ENCODE measurements at regions not wholly inside any gene's neighbourhood (a gene's known extent, or its start where the extent isn't known, plus 50 kb on each side); places are given as distances from the start of the nearest gene placed in this dataset.

- TF ChIP-seq POU2F2 (IDR thresholded peaks at IDR 0.05; ENCODE audit: borderline replicate concordance, low read depth, low read length) (no peak), RELA (IDR thresholded peaks at IDR 0.05; ENCODE audit: borderline replicate concordance, partially characterized antibody) (no peak), IKZF2 (IDR thresholded peaks at IDR 0.05) (no peak)
These were observed 295.5 kb downstream of the LRATD1 start (continued) for GRCh38 chr2:14928056-14928455.

GRCh38 chr2:14930441-14930840, 297.9 kb downstream of the LRATD1 start:
- Histone ChIP-seq H4K20me1 (ENCODE audit: control insufficient read depth, insufficient read depth) (no peaks in the 10 kb centered on the region), H3K9ac (ENCODE audit: control insufficient read depth, insufficient read depth, low read length) (no peak overlapping the region), H3K4me3 (no peak overlapping the region), H3K36me3 (ENCODE audit: control insufficient read depth in 2 of 2, insufficient read depth in 2 of 2, low read length in 1 of 2) (no peaks in the 10 kb centered on the region), H2AFZ (ENCODE audit: control insufficient read depth, low read depth, low read length) (no peak overlapping the region), H3K9me3 (replicated peaks; ENCODE audit: control insufficient read depth, insufficient read depth, low read length) (no peaks in the 10 kb centered on the region), H3K4me2 (ENCODE audit: control insufficient read depth, insufficient read depth) (no peak overlapping the region), H3K79me2 (ENCODE audit: control insufficient read depth, insufficient read depth, low read length) (no peaks in the 10 kb centered on the region), H3K27me3 (replicated peaks in 1 of 2; ENCODE audit: control insufficient read depth in 2 of 2, insufficient read depth in 2 of 2, low read length in 1 of 2) (peaks cover 0 to 3% of the 10 kb centered on the region in 2 experiments; a peak in 1 of 4 replicates), H3K27ac (ENCODE audit: control insufficient read depth, insufficient read depth) (no peak overlapping the region), H3K4me1 (ENCODE audit: control insufficient read depth, insufficient read depth, low read length) (no peaks in the 10 kb centered on the region)
- CTCF ChIA-PET, result no interaction called here
- FAIRE-seq (no peak), ATAC-seq (no peak), DNase-seq (ENCODE audit: low read depth, low spot score) (no peak)
- RAD21 ChIA-PET (ENCODE audit: unreplicated experiment), result no interaction called here
- TF ChIP-seq NFYB (IDR thresholded peaks at IDR 0.05; ENCODE audit: insufficient read depth, low read depth, low read length) (no peak), HDAC2 (IDR thresholded peaks at IDR 0.05) (no peak), RELB (IDR thresholded peaks at IDR 0.05; ENCODE audit: low read depth) (no peak), FOXK2 (IDR thresholded peaks at IDR 0.05) (no peak)
- in situ Hi-C loops (cut with MboI), result no loop called here
- no TSS peak for BruUV-seq (replicated peaks)
- POLR2A ChIA-PET, result no interaction called here
- intact Hi-C loops (cut with micrococcal nuclease; ENCODE audit: unreplicated experiment), result no loop called here
- SMC1A ChIA-PET (ENCODE audit: uncharacterized antibody, unreplicated experiment), result no interaction called here
- 5% methylated on average over 2 of the region's 2 CpGs for WGBS (ENCODE audit: insufficient coverage, insufficient replicate concordance, low lambda C conversion rate, missing lambda C conversion rate)

Measured in GM12878 (cell line).